Right forelimb (tissue), 1 donor: ENCODE measurements at regions not wholly inside any gene's neighbourhood (a gene's known extent, or its start where the extent isn't known, plus 50 kb on each side); places are given as distances from the start of the nearest gene placed in this dataset.

ENCODE experiments used
- DNase-seq: peaks from one replicate; pipeline ENCODE4 v3.0.0-alpha.2; 2018

GRCh38 chr6:147869869-147870268 lies 361.4 kb downstream of the SAMD5 start:
- DNase-seq = no peak

GRCh38 chr6:147870506-147871110 lies 362.1 kb downstream of the SAMD5 start:
- no peak for DNase-seq

GRCh38 chr6:147872002-147872401 lies 363.5 kb downstream of the SAMD5 start:
- no peak for DNase-seq

GRCh38 chr6:147873816-147874215 lies 365.3 kb downstream of the SAMD5 start:
- DNase-seq = no peak

- no peak for DNase-seq
Measured at GRCh38 chr6:147874322-147874721, 365.8 kb downstream of the SAMD5 start.

GRCh38 chr6:147879031-147879580 lies 370.6 kb downstream of the SAMD5 start:
- DNase-seq = no peak

GRCh38 chr6:147881432-147881831 lies 372.9 kb downstream of the SAMD5 start:
- no peak for DNase-seq

- no peak for DNase-seq
Measured at GRCh38 chr6:147888374-147888773, 379.9 kb downstream of the SAMD5 start.

- DNase-seq = no peak
Measured at GRCh38 chr6:147891671-147892070, 383.2 kb downstream of the SAMD5 start.

GRCh38 chr6:147892476-147892875 lies 384.0 kb downstream of the SAMD5 start:
- no peak for DNase-seq

GRCh38 chr6:147895272-147895671 lies 386.8 kb downstream of the SAMD5 start:
- DNase-seq = no peak

GRCh38 chr6:147900247-147900830 lies 391.8 kb downstream of the SAMD5 start:
- no peak for DNase-seq

GRCh38 chr6:147903321-147903720 lies 394.8 kb downstream of the SAMD5 start:
- no peak for DNase-seq

- no peak for DNase-seq
Measured at GRCh38 chr6:147903931-147904330, 395.4 kb downstream of the SAMD5 start.

- no peak for DNase-seq
Measured at GRCh38 chr6:147904416-147904815, 395.9 kb downstream of the SAMD5 start.

- no peak for DNase-seq
Measured at GRCh38 chr6:147905711-147906110, 397.2 kb downstream of the SAMD5 start.

- no peak for DNase-seq
Measured at GRCh38 chr6:147906361-147906760, 397.9 kb downstream of the SAMD5 start.

- DNase-seq = no peak
Measured at GRCh38 chr6:147909640-147910039, 401.1 kb downstream of the SAMD5 start.

GRCh38 chr6:147910281-147910680 lies 401.8 kb downstream of the SAMD5 start:
- no peak for DNase-seq

- no peak for DNase-seq
Measured at GRCh38 chr6:147911057-147911456, 402.6 kb downstream of the SAMD5 start.

- DNase-seq = no peak
Measured at GRCh38 chr6:147911686-147912085, 403.2 kb downstream of the SAMD5 start.

- no peak for DNase-seq
Measured at GRCh38 chr6:147922799-147923198, 414.3 kb downstream of the SAMD5 start.

GRCh38 chr6:147924598-147924997 lies 416.1 kb downstream of the SAMD5 start:
- DNase-seq = no peak

GRCh38 chr6:147925826-147926225 lies 416.8 kb upstream of the SASH1 start:
- DNase-seq = no peak

GRCh38 chr6:147930745-147931144 lies 411.9 kb upstream of the SASH1 start:
- no peak for DNase-seq
